Stimulated activated CD8-positive, alpha-beta memory T cell treated with anti-CD3 and anti-CD28 coated beads, Interleukin-12 subunit alpha, Interleukin-12 subunit beta, amount 100 ng/mL, for 24 hours (primary cell): ENCODE measurements at regions not wholly inside any gene's neighbourhood (a gene's known extent, or its start where the extent isn't known, plus 50 kb on each side); places are given as distances from the start of the nearest gene placed in this dataset.
"Not testable (repeated sequence)": the region's sequence is repeated elsewhere in the genome, so short reads cannot be mapped to it uniquely, and the experiment has no call there.

ENCODE experiments used
- DNase-seq: peaks from one replicate; pipeline ENCODE4 v3.0.0-alpha.2; 2020; ENCODE audit errors: extremely low read depth

DNA sequence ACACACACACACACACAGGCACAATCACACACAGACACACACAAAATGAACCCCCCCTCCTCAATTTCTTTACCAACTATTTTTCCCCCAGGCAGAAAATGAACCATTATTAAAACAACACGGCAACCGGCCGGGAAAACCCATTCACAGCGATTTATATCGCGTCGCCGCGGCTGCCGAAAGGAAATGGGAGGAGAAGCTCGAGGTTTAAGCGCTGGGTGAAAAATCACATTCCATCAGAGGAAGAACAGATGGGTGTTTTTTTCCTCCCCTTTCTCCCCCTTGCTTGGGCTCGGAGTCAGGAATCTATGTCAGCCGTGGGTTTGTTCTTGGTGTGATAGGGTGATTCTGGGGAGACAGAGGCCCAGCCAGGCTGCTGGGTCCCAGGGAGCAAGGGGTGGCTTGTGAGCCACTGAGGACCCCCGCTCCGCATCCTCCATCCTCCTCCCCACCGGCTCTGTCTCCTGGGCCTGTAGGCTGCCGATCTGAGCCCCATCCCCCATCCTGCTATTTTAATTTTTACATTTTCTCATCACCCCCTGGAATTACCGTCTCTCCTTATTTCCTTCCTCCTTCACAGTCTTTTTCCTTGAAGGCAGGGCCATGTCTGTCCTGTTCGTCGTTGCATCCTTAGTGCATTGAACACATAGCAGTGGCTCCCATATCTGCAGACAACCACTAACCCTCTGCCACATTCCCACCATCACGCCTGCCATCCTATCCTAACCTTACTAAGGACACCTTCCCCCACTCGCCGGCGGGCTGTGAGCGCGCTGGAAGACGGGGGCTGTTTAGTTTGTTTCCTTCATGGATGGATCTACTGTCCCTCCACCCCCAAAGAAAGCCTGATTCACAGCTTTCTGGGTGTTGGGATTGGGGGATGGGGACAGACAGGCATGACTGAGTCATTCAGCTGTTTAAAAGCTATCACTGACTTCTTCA lies 137.7 kb downstream of the CRLF3 start:
- DNase-seq, result not testable (repeated sequence)

DNA sequence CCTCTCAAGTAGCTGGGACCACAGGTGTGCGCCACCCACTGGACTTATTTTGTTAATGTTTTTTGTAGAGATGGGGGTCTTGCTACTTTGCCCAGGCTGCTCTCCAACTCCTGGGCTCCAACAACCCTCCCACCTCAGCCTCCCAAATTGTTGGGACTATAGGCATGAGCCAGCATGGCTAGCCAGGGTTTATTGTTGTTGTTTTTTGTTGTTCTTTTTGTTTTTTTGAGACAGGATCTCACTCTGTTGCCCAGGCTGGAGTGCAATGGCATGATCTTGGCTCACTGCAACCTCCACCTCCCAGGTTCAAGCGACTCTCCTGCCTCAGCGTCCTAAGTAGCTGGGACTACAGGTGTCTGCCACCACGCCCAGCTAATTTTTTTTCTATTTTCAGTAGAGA lies 142.2 kb downstream of the CRLF3 start:
- DNase-seq, result not testable (repeated sequence)

GRCh38 chr17:30680681-30681080 lies 143.8 kb downstream of the CRLF3 start:
- DNase-seq, result not testable (repeated sequence)

DNA sequence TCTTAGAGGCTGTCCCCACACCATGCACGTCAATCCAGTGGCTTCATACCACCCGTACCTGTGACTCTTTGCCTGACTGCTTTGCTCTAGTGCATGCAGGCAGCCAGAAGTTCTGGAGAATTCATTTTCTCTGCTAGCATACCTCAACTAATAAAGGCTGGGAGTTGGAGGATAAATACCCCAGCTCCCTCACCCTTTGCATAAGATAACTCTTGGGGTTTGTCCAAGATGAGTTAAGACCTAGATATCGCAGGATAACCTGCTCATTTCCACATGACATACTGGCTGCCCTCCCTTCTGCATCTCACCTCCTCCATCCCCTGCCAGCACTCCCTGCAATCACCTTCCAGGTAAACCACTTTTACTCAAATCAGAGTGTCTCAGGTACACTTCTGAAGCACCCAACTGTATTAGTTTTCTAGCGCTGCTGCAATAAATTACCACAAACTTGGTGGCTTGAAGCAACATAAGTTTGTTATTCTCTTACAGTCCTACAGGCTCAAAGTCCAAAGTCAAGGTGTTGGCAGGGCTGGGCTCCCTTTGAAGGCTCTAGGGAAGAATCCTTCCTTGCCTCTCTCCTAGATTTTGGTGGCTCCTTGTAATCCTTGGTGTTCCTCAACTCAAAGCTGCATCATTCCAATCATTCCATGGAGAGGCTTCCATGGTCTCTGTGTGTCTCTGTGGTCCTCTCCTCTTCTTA lies 146.8 kb downstream of the CRLF3 start:
- DNase-seq, result no peak

DNA sequence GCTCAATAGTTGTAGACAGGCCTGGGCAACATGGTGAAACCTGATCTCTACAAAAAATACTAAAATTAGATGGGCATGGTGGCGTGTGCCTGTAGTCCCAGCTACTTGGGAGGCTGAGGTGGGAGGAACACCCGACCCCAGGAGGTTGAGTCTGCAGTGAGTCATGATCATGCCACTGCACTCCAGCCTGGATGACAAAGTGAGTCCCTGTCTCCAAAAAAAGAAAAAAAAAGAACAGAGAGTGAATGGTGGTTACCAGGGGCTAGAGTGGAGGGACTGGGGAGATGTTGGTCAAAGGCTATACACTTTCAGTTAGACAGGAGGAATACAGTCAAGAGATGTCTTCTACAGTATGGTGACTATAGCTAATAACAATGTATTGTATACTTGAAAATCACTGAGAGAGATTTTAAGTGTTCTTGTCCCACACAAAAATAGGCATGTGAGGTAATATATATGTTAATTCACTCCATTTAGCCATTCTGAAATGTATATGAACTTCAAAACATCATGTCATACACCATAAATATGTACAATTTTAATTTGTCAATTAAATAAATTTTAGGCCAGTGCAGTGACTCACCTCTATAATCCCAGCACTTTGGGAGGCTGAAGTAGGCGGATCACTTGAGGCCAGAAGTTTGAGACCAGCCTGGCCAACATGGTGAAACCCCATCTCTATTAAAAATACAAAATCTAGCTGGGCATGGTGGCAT lies 148.6 kb downstream of the CRLF3 start:
- DNase-seq, result not testable (repeated sequence)

DNA sequence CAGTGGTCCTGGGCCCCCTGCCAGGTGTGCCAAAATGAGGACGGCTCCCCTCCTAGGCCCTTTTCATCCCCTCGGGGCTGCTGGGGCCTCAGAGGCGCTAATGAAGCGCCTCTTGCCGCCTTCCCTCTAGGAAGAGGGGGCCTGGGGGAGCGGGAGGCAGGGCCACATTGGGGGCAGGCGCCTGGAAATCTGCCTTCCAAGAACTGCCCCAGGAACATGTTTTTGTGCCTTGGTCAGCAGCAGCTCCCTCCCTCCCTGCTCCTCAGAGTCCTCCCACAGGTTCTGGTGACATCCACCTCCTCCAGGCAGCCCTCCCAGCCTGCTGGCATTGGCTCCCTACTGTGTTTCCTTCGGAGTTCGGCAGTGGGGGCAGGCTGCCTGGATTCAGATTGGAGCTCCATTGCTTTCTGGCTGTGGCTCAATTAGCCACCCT lies 155.3 kb downstream of the CRLF3 start:
- not testable (repeated sequence) for DNase-seq

DNA sequence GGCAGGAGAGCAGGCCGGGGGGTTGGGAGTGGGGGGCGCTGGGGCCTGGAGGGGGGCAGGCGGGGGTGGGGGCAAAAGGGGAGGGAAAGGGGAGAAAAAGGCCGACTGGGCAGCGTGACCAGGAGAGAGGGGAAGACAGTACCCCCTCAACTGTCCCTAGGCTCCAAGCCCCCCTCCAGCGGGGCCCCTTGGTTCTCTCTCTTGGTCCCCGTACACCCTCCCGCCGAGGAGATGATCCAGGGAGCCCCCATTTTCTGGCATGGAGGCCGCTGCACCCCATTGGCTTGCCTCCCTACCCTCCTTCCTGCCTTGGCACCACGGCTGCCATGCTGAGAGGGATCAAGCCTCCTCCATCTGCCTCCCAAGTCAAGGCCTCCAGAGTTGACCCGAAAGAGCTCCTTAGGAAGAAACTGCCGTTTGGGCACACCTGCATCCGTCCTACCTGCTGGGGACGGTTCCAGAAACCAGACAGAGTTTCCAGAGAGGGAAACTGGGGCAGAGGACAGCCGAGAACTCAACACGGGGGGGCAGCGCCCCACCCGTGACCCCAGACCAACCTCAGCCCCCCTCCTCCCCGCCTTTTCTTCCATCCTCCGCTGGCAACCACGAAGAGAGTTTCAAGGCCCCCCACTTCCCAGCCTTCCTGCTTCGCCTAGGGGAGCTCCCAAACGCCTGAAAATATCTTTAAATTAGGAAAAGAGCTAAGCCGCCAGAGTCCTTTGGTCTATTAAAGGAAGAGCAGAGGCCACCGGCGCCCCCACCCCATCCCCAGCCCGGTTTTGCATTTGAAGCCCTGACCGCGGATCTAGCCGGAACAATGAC lies 155.9 kb downstream of the CRLF3 start:
- not testable (repeated sequence) for DNase-seq

GRCh38 chr17:30667657-30668359 lies 156.7 kb downstream of the CRLF3 start:
- DNase-seq, result not testable (repeated sequence)

DNA sequence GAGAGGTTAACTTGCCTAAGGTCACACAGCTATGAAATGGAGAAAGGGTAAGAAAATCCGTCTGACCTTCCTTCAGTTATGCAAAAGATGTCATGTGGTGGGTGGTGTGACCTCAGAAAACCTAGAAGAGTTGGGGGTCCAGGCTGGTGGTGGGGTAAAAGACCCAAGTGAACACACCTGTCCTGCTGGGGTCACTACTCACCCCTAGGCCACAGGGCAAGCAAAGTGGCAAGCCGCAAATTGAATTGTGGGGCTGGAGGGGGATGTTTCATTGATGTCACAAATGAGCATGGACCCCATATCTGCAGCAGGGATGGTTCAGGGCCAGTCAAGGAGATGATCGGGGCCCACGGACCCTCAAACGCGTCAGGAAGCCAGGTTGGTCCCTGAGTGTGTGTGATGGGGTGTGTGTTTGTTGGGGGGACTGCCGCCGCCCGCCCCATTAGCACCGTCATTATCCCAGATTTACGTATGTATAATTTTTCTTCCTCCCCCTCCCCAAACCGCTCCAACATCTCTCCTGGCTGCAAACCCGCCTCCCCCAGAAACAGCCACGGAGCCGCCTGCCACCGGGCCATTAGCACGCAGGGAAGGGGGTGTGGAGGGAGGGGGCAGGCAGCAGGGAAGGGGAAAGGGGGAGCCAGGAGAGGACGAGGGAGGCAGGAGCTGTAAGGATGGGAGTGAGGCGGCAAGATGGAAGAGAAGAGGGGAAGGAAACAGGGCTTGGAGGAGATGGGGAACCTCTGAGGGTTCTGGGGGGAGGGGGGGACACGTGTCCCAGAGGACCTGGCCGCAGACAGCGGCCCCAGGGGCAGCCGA lies 157.4 kb downstream of the CRLF3 start:
- not testable (repeated sequence) for DNase-seq

DNA sequence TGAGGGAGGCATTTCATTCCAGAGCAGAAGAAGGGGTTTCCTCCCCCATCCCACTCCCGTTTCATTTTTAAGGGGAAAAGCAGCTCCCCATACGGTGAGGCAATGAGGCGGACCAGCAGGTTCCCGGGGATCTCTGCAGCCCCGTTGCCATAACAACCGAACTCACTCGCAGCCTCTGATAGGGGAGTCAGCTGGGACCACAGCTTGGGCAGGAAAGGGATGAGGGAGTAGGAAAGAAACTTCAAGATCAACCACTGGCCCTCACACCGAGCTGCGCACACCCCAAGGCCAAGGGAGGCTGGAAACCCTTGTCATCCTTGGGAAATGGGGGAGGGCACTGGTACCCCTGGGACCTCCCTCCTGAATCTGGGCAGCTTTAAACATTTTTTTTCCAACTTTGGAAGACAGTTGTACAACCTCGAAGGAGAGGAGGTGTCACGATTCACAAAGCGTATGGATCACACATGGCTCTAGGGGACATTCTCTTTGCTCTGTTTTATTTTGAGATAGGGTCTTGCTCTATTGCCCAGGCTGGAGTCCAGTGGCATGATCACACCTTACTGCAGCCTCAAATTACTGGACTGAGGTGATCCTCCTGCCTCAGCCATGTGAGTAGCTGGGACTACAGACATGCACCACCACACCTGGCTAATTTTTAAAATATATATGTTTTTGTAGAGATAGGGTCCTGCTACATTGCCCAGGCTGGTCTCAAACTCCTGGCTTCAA lies 160.6 kb downstream of the CRLF3 start:
- not testable (repeated sequence) for DNase-seq

- not testable (repeated sequence) for DNase-seq
These were observed 167.3 kb downstream of the CRLF3 start for GRCh38 chr17:30657148-30657547.

DNA sequence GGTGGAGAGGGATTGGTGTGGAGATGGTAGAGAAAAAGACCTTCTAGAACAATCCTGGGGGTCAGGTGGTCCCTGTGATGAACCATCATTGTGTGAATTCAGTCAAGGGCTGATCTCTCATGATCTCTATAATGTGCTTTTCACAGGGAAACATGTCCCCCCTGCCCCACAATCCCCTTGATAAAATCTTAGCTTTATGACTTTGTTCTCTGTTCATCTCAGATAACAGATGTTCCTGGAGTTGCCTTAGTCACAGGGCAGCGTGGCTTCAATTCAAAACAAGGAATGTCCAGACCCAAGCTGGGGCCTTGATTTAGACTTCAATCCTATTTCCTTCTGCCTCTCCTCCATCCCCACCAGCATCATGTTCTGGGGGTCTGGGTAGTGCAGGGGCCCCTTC lies 171.5 kb downstream of the CRLF3 start:
- not testable (repeated sequence) for DNase-seq

GRCh38 chr17:30650149-30650548 lies 172.9 kb downstream of the GOSR1 start:
- DNase-seq, result not testable (repeated sequence)

DNA sequence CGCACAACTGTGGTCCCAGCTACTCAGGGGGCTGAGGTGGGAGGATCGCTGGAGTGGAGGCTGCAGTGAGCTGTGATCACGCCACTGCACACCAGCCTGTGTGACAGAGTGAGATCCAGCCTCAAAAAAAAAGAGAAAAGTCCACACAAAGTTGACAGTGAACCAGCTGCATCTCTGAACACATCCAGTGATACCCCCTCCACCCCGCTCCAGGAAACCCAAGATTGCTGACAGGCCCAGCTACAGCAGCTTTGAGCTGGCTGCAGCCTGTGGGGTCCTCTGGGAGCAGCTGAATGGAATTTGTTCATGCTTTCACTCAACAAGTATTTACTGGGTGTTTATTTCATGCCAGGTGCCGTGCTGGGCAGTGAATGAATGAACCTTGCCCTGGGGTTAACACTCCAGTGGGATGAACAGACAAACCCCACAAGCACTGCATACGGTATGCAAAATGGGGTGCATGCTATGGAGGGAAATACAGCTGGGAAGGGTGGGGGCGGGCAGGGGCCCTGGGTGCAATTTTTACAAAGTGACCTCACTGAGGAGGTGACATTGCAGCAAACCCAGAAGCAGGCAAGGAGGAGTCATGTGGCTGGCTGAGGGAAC lies 170.9 kb downstream of the GOSR1 start:
- DNase-seq, result not testable (repeated sequence)

DNA sequence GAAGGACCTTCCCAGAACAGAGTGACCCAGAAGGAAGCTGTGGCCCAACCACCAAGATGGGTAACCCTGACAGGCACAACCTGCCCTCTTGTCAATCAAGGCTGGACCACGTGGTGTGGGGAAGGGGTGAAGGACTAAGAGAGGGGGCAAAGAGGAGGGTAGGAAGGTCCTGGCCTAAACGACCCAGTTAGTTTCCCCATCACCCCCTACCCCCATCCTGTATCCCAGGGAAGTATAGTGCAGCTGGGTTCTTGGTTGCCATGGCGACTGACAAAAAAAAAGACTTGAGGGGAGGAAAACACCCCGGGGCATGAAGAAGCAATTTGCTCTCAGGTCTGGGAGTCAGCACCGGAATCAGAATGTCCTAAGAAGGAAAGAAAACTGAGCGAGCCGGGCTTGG lies 168.7 kb downstream of the GOSR1 start:
- not testable (repeated sequence) for DNase-seq

DNA sequence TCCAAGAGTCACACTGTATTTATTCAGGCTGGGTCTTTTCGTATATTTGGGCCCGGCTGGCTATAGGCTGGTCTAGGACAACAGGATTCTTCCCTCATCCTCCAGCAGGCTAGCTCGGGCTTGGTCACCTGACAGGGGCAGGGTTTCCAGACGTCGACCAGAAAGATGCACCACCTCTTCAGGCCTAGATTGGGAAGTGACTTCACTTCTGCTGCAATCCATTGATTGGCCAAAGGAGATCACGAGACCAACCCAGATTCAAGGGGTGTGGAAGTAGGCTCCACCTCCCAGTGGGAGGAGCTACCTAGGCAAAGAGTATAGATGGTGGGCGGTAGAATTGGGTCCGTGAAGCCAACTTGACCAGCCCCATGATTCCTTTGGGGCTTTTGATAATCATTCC lies 167.5 kb downstream of the GOSR1 start:
- DNase-seq, result not testable (repeated sequence)

DNA sequence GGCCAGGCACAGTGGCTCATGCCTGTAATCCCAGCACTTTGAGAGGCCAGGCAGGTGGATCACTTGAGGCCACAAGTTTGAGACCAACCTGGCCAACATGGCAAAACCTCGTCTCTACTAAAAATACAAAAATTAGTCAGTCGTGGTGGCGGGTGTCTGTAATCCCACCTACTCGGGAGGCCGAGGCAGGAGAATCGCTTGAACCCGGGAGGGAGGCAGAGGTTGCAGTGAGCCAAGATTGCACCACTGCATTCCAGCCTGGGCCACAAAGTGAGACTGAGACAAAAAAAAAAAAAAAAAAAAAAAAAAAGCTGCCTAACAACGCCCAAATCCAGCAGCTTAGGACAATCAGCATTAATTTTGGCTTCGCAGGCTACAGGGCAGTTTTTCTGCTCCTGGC lies 167.1 kb downstream of the GOSR1 start:
- not testable (repeated sequence) for DNase-seq

DNA sequence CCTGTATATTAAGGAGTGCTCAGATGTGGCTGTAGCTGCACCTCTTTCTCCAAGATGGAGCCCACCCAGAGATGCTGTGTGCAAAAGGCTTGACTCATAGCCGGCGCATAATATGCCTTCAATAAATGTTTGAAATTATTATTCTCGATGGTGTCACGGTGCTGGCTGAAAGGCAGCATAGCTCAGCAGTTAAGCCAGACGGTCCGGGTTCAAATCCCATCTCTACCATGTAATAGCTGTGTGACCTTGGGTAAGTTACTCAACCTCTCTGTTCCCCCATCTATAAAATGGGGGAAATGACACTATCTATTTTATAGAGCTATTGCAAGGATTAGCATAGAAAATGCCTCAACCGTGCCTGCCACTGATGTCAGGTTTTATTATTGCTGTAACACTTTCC lies 164.2 kb downstream of the GOSR1 start:
- not testable (repeated sequence) for DNase-seq
